ENCODE measurements at regions not wholly inside any gene's neighbourhood (a gene's known extent, or its start where the extent isn't known, plus 50 kb on each side); places are given as distances from the start of the nearest gene placed in this dataset.

DNA sequence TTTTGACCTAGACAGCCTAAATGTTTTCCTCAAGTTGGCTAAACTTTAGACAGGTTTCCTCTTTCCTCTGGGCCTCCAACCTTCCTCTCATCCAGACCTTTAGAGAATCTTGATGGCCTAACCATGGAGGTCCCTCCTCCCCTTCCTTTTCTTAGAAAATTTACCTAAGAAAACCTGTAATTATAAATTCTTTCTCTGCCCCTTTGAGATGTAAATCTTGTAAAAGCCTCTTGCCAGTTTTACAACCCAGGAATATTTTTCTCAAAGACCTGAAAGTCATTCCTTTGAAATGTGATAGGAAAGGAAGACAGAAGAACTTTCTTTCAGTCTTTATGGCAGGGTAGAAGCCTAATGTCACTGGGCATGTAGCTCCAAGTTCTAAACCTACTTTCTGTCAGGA is 1752.6 kb upstream of the C9orf72 start:
- peak overlapping the region in 1 of 4 experiments; percentile 33; a peak in 1 of 8 replicates for H3K4me3 ChIP-seq (ENCODE audit: extremely low read depth in 1 of 4, insufficient read depth in 2 of 4, low read depth in 3 of 4, low read length in 4 of 4)
- H3K14ac ChIP-seq (ENCODE audit: insufficient read length): no peak overlapping the region
- no peak overlapping the region for H2BK20ac ChIP-seq (ENCODE audit: low read length)
- H3K4me1 ChIP-seq (replicated peaks in 1 of 4; ENCODE audit: control insufficient read depth in 3 of 4, insufficient read depth in 4 of 4, low read length in 3 of 4): peaks cover 0 to 17% (median 4%) of the 10 kb centered on the region in 4 experiments; a peak in 2 of 7 replicates
- no peak overlapping the region for H2BK15ac ChIP-seq (ENCODE audit: low read length)
- DNase-seq (ENCODE audit: low read depth in 1 of 2, low spot score in 2 of 2) (peak in 1 of 2 experiments; percentile 25), FAIRE-seq (peak; percentile 52)
- no peaks in the 10 kb centered on the region; a peak in 1 of 7 replicates for H3K27me3 ChIP-seq (replicated peaks in 1 of 4; ENCODE audit: control insufficient read depth in 3 of 4, extremely low read depth in 1 of 4, insufficient read depth in 3 of 4, low read length in 3 of 4)
- no peaks in the 10 kb centered on the region for H3K23me2 ChIP-seq (ENCODE audit: low read depth, low read length)
- H3K4ac ChIP-seq (replicated peaks; ENCODE audit: insufficient read length, low read depth, low read length): no peak overlapping the region
- H3K18ac ChIP-seq (ENCODE audit: extremely low read depth, low read length): no peak overlapping the region; the same call in 1 of the 2 replicates
- peak overlapping the region; percentile 37 for H4K5ac ChIP-seq (ENCODE audit: insufficient read length, low read depth, low read length)
- H3K56ac ChIP-seq (replicated peaks; ENCODE audit: insufficient read length, low read depth, low read length): no peak overlapping the region
- POLR2A ChIA-PET (ENCODE audit: partially characterized antibody): no interaction called here
- no peak overlapping the region for H3K9ac ChIP-seq (replicated peaks in 1 of 4; ENCODE audit: extremely low read depth in 1 of 4, low read depth in 3 of 4, low read length in 3 of 4)
- peak overlapping the region; percentile 32 to 41; a peak in 3 of 4 replicates for H3K4me2 ChIP-seq (ENCODE audit: insufficient read depth in 1 of 2, low read depth in 2 of 2, low read length in 2 of 2)
- no peak overlapping the region for H3K23ac ChIP-seq (ENCODE audit: insufficient read length)
- H3K36me3 ChIP-seq (ENCODE audit: control insufficient read depth in 2 of 4, insufficient read depth in 4 of 4, low read length in 3 of 4): no peaks in the 10 kb centered on the region
- TF ChIP-seq POLR2A (IDR thresholded peaks at IDR 0.05; ENCODE audit: control extremely low read depth in 1 of 2, low read depth in 2 of 2, low read length in 2 of 2): no peak
- TF ChIP-seq, protein P1, sequence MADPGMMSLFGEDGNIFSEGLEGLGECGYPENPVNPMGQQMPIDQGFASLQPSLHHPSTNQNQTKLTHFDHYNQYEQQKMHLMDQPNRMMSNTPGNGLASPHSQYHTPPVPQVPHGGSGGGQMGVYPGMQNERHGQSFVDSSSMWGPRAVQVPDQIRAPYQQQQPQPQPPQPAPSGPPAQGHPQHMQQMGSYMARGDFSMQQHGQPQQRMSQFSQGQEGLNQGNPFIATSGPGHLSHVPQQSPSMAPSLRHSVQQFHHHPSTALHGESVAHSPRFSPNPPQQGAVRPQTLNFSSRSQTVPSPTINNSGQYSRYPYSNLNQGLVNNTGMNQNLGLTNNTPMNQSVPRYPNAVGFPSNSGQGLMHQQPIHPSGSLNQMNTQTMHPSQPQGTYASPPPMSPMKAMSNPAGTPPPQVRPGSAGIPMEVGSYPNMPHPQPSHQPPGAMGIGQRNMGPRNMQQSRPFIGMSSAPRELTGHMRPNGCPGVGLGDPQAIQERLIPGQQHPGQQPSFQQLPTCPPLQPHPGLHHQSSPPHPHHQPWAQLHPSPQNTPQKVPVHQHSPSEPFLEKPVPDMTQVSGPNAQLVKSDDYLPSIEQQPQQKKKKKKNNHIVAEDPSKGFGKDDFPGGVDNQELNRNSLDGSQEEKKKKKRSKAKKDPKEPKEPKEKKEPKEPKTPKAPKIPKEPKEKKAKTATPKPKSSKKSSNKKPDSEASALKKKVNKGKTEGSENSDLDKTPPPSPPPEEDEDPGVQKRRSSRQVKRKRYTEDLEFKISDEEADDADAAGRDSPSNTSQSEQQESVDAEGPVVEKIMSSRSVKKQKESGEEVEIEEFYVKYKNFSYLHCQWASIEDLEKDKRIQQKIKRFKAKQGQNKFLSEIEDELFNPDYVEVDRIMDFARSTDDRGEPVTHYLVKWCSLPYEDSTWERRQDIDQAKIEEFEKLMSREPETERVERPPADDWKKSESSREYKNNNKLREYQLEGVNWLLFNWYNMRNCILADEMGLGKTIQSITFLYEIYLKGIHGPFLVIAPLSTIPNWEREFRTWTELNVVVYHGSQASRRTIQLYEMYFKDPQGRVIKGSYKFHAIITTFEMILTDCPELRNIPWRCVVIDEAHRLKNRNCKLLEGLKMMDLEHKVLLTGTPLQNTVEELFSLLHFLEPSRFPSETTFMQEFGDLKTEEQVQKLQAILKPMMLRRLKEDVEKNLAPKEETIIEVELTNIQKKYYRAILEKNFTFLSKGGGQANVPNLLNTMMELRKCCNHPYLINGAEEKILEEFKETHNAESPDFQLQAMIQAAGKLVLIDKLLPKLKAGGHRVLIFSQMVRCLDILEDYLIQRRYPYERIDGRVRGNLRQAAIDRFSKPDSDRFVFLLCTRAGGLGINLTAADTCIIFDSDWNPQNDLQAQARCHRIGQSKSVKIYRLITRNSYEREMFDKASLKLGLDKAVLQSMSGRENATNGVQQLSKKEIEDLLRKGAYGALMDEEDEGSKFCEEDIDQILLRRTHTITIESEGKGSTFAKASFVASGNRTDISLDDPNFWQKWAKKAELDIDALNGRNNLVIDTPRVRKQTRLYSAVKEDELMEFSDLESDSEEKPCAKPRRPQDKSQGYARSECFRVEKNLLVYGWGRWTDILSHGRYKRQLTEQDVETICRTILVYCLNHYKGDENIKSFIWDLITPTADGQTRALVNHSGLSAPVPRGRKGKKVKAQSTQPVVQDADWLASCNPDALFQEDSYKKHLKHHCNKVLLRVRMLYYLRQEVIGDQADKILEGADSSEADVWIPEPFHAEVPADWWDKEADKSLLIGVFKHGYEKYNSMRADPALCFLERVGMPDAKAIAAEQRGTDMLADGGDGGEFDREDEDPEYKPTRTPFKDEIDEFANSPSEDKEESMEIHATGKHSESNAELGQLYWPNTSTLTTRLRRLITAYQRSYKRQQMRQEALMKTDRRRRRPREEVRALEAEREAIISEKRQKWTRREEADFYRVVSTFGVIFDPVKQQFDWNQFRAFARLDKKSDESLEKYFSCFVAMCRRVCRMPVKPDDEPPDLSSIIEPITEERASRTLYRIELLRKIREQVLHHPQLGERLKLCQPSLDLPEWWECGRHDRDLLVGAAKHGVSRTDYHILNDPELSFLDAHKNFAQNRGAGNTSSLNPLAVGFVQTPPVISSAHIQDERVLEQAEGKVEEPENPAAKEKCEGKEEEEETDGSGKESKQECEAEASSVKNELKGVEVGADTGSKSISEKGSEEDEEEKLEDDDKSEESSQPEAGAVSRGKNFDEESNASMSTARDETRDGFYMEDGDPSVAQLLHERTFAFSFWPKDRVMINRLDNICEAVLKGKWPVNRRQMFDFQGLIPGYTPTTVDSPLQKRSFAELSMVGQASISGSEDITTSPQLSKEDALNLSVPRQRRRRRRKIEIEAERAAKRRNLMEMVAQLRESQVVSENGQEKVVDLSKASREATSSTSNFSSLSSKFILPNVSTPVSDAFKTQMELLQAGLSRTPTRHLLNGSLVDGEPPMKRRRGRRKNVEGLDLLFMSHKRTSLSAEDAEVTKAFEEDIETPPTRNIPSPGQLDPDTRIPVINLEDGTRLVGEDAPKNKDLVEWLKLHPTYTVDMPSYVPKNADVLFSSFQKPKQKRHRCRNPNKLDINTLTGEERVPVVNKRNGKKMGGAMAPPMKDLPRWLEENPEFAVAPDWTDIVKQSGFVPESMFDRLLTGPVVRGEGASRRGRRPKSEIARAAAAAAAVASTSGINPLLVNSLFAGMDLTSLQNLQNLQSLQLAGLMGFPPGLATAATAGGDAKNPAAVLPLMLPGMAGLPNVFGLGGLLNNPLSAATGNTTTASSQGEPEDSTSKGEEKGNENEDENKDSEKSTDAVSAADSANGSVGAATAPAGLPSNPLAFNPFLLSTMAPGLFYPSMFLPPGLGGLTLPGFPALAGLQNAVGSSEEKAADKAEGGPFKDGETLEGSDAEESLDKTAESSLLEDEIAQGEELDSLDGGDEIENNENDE (IDR thresholded peaks at IDR 0.05; ENCODE audit: insufficient replicate concordance, low read length): peak; percentile 56
- H3K9me3 ChIP-seq (ENCODE audit: insufficient read depth in 2 of 2, low read depth in 1 of 2, low read length in 1 of 2): no peaks in the 10 kb centered on the region
- no peaks in the 10 kb centered on the region for H3K79me1 ChIP-seq (ENCODE audit: low read depth, low read length)
- H2AK5ac ChIP-seq (ENCODE audit: low read depth, low read length): no peak overlapping the region
- H2BK120ac ChIP-seq (replicated peaks; ENCODE audit: low read depth, low read length): no peak overlapping the region
- no peak overlapping the region for H2BK12ac ChIP-seq (ENCODE audit: low read depth, low read length)
- no peak overlapping the region for H4K91ac ChIP-seq (replicated peaks; ENCODE audit: insufficient read length, low read length)
- CTCF ChIA-PET (ENCODE audit: partially characterized antibody): no interaction called here
- no peak overlapping the region; the same call in 1 of the 2 replicates for H3K27ac ChIP-seq (ENCODE audit: low read depth, low read length)
- H4K20me1 ChIP-seq (replicated peaks in 1 of 2; ENCODE audit: control insufficient read depth in 1 of 2, insufficient read depth in 2 of 2, low read length in 2 of 2): no peaks in the 10 kb centered on the region
- no peaks in the 10 kb centered on the region for H3K79me2 ChIP-seq (ENCODE audit: control insufficient read depth in 1 of 2, insufficient read depth in 2 of 2, low read length in 2 of 2)
- no peak overlapping the region for H2BK5ac ChIP-seq (ENCODE audit: low read depth, low read length)
- no peak overlapping the region for H2AFZ ChIP-seq (ENCODE audit: low read length)
- no peak overlapping the region for H4K8ac ChIP-seq (ENCODE audit: extremely low read depth, insufficient read depth, low read length)
